Erythroblast (primary cell): ENCODE measurements at regions not wholly inside any gene's neighbourhood (a gene's known extent, or its start where the extent isn't known, plus 50 kb on each side); places are given as distances from the start of the nearest gene placed in this dataset.
"Not testable (repeated sequence)": the region's sequence is repeated elsewhere in the genome, so short reads cannot be mapped to it uniquely, and the experiment has no call there.

ENCODE experiments used
- DNase-seq, 2 experiments: peaks; one replicate each; lab custom pipeline; 2025; lab: John Stamatoyannopoulos, UW
- GATA1 ChIP-seq: IDR thresholded peaks from 2 replicates; pipeline ENCODE4 v1.6.1; 2011; ENCODE audit warnings: low read depth, mild to moderate bottlenecking, control low read depth, low read length, moderate library complexity
- POLR2A ChIP-seq: IDR thresholded peaks from 2 replicates; pipeline ENCODE4 v1.6.1; 2011; ENCODE audit warnings: mild to moderate bottlenecking, low read length

GRCh38 chr1:82160036-82160435 lies 359.3 kb downstream of the ADGRL2 start:
- no peak for DNase-seq
- TF ChIP-seq POLR2A (no peak), GATA1 (no peak)

- no peak for DNase-seq
- TF ChIP-seq GATA1 (no peak), POLR2A (no peak)
These were observed 358.2 kb downstream of the ADGRL2 start for GRCh38 chr1:82158981-82159380.

- no peak for TF ChIP-seq POLR2A
- no peak for TF ChIP-seq GATA1
- DNase-seq: no peak
These were observed 353.7 kb downstream of the ADGRL2 start for GRCh38 chr1:82154219-82154970.

GRCh38 chr1:82153752-82154151 lies 353.0 kb downstream of the ADGRL2 start:
- no peak for TF ChIP-seq GATA1
- TF ChIP-seq POLR2A: no peak
- no peak for DNase-seq

- no peak for DNase-seq
- TF ChIP-seq GATA1: no peak
- TF ChIP-seq POLR2A: no peak
These were observed 352.5 kb downstream of the ADGRL2 start for GRCh38 chr1:82153272-82153629.

- TF ChIP-seq POLR2A: no peak
- no peak for TF ChIP-seq GATA1
- no peak for DNase-seq
These were observed 351.9 kb downstream of the ADGRL2 start for GRCh38 chr1:82152356-82153271.

DNA sequence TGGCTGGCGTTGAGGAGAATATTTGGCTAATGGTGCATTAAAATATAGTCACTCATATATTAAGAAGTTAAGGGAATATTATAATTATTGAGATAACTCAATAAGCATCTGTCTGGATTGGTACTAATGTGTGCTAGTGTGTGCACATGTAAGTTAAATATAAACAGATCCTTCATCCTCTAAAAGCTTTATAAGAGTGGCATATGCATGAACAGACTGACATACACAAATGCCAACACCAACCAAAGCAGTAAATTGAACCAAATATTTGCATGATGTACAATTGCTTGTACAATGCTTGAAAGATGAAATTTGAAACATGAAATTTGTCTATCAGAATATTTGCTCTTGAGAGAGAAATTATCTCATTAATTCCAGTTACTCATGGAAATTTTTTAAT lies 344.9 kb downstream of the ADGRL2 start:
- TF ChIP-seq POLR2A (no peak), GATA1 (no peak)

DNA sequence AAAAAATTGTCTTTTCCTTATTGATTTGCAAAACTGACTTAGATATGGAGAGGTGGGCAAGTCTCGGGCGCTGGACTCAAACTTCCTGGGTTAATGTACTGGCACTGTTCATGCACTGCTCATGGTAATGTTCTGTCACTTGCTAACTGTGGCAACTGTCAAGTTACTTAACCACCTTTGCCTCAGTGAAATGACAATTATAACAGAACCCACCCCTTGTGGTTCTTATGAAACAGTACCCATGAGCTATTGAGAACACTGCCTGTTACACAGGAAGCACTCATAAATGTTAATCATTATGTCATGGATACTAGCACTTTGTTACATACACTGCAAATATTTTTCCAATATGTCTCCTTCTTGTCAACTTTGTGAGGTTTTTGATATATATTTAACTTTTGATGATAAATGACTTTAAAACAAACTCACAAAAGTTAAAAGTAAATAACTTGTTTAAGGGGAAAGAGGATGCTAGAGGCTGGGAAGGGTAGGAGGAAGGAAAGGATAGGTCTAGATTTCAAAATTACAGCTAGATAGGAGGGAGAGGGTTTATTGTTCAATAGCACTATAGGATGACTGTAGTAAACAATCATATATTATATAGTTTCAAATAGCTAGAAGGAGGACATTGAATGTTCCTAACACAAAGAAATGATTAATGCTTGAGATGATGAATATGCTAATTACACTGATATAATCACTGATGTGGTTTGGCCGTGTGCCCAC lies 342.5 kb downstream of the ADGRL2 start:
- TF ChIP-seq POLR2A (no peak), GATA1 (no peak)
- DNase-seq: no peak

More for the DNA sequence above, 344.9 kb downstream of the ADGRL2 start:
- DNase-seq: no peak

DNA sequence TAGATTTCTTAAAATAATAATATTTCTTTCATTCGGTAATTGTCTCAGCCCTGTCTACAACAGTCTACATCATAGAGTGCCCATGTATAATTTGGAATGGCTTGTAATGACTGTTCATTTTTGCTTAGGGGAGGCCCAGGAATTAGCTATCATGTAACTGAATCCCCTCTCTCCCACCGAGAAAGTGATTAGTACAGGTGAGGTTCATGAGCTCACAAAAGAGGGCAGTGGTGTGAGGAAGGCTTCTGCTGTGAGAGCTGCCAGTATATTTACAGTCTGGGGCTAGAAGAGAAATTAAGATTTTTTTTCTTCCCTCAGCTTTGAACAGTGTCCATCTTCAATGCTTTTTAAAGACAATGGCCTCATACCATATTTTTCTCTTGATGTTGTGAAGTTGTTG lies 340.7 kb downstream of the ADGRL2 start:
- no peak for TF ChIP-seq POLR2A
- TF ChIP-seq GATA1: no peak
- DNase-seq: no peak

- no peak for TF ChIP-seq POLR2A
- TF ChIP-seq GATA1: no peak
- DNase-seq: no peak
These were observed 339.2 kb downstream of the ADGRL2 start for GRCh38 chr1:82139751-82140468.

- not testable (repeated sequence) for DNase-seq
These were observed 335.6 kb downstream of the ADGRL2 start for GRCh38 chr1:82136351-82136750.

DNA sequence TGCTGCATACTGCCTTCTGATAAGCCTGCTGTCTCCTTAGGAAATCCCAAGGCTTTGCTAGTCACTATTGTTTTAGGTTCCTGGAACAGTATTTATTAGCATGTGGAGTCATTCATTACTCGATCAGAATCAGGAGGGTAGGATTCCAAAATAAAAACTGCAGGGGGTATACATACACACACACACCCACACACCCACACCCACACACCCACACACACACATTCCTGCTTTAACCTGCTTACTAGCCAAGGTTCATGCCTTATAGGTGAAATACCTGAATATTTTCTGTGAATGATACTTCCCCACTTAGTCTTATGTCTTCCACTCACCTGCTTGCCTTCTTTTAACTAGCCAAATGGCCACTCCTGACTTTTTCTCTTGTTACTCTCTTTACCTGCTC lies 325.1 kb downstream of the ADGRL2 start:
- DNase-seq: no peak
- TF ChIP-seq GATA1: no peak
- TF ChIP-seq POLR2A: no peak

DNA sequence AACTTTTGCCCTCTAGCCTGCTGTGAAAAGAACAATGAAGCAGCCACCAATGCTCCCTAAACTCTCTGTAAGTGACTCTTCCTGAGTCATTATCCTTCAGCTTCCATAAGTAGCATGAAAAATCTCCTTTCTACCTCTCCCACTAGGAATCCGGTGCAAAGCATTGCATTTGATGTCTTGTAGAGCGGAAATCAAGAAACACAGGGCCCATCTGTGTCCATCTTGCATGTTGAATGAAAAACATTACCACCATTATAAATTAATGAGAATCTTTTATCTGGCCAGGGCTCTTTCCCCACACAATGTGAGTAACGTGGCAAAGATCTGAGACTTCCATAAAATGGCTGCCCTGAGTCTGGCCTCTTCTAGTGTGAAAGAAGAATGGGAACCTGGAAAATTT lies 324.4 kb downstream of the ADGRL2 start:
- DNase-seq: no peak
- TF ChIP-seq POLR2A (no peak), GATA1 (no peak)

GRCh38 chr1:82121421-82121820 lies 320.7 kb downstream of the ADGRL2 start:
- DNase-seq: no peak
- TF ChIP-seq POLR2A (no peak), GATA1 (no peak)

- TF ChIP-seq POLR2A (no peak), GATA1 (no peak)
- DNase-seq: no peak
These were observed 315.4 kb downstream of the ADGRL2 start for GRCh38 chr1:82116105-82116504.
